Skeletal muscle tissue (tissue), 3 donors: ENCODE measurements at regions not wholly inside any gene's neighbourhood (a gene's known extent, or its start where the extent isn't known, plus 50 kb on each side); places are given as distances from the start of the nearest gene placed in this dataset.

Experiments used
- H3K27ac ChIP-seq: one replicate; pipeline ENCODE4 v1.7.0; 2013; ENCODE audit warnings: mild to moderate bottlenecking, low read depth, low read length, inconsistent platforms
- H3K27me3 ChIP-seq, 3 donors: one replicate each; pipeline ENCODE4 v1.7.0; 2013; ENCODE audit warnings: low read length in 3 of 3; ENCODE audit not compliant: control insufficient read depth in 3 of 3, insufficient read depth in 3 of 3
- H3K36me3 ChIP-seq, 3 donors: one replicate each; pipeline ENCODE4 v1.7.0; 2013; ENCODE audit warnings: low read length in 3 of 3; ENCODE audit not compliant: control insufficient read depth in 3 of 3, insufficient read depth in 3 of 3
- H3K4me1 ChIP-seq, 3 donors: one replicate each; pipeline ENCODE4 v1.7.0; 2013; ENCODE audit warnings: low read length in 3 of 3, mild to moderate bottlenecking in 3 of 3; ENCODE audit not compliant: control insufficient read depth in 3 of 3, insufficient read depth in 3 of 3
- H3K4me3 ChIP-seq, 3 donors: one replicate each; pipeline ENCODE4 v1.7.0; 2013; ENCODE audit warnings: low read length in 3 of 3
- H3K9ac ChIP-seq, 3 donors: one replicate each; pipeline ENCODE4 v1.7.0; 2013; ENCODE audit warnings: low read length in 3 of 3, mild to moderate bottlenecking in 3 of 3, moderate library complexity in 2 of 3, low read depth in 1 of 3
- H3K9me3 ChIP-seq, 3 donors: one replicate each; pipeline ENCODE4 v1.7.0; 2013; ENCODE audit warnings: low read length in 3 of 3; ENCODE audit not compliant: control insufficient read depth in 3 of 3
- donor health status: Osteomylitis.

- Histone ChIP-seq H3K27me3 (no peaks in the 10 kb centered on the region), H3K9me3 (no peaks in the 10 kb centered on the region), H3K4me1 (no peaks in the 10 kb centered on the region), H3K36me3 (no peaks in the 10 kb centered on the region), H3K27ac (no peak overlapping the region), H3K4me3 (no peak overlapping the region), H3K9ac (no peak overlapping the region)
These were observed 78.3 kb upstream of the RTL1 start for GRCh38 chr14:100981809-100982208.

DNA sequence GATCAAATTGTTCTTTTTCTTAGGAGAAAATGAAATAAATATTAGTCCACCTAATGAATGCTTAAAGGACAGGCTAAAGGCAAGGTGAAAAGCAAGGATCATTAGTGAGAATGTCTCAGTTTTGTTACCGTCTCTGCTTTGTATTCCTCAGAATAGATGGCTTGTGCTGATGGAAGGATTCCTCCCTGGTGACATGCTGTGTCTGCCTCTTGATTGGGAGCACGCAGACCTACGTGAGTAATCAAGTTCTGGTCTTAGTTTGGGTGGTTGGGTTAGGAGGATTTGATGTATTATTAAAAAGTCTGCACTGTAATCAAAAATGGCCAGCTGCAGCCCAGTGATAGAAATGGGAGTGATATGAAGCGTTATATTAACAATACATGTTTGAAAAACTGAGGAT lies 78.8 kb upstream of the RTL1 start:
- H3K27me3 ChIP-seq = no peaks in the 10 kb centered on the region
- H3K27ac ChIP-seq = no peak overlapping the region
- no peaks in the 10 kb centered on the region for H3K36me3 ChIP-seq
- H3K9me3 ChIP-seq = no peaks in the 10 kb centered on the region
- H3K4me1 ChIP-seq = no peaks in the 10 kb centered on the region
- H3K4me3 ChIP-seq = no peak overlapping the region
- H3K9ac ChIP-seq = no peak overlapping the region

DNA sequence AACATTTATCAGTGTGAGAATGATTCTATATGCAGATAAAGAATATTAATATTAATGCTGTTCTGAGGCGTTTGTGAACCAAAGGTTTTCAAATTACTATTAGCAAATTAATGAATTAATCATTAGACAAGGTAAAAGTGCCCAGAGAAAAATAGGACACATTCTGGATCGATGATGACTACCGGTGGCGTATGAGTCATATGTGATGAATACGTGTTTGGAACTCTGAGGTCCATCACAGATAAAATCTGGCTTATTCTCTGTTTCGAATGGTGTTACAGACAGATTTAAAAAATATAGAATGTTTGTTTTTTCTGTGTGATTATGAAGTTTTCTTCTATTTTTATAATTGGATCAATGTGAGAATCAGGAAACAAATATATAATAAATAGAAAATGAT lies 79.2 kb upstream of the RTL1 start:
- H3K4me3 ChIP-seq = no peak overlapping the region

GRCh38 chr14:100983710-100984109 lies 80.2 kb upstream of the RTL1 start:
- Histone ChIP-seq H3K9me3 (no peaks in the 10 kb centered on the region), H3K36me3 (no peaks in the 10 kb centered on the region), H3K27ac (no peak overlapping the region), H3K4me3 (no peak overlapping the region), H3K9ac (no peak overlapping the region), H3K27me3 (no peaks in the 10 kb centered on the region), H3K4me1 (no peaks in the 10 kb centered on the region)

More for the DNA sequence above, 79.2 kb upstream of the RTL1 start:
- Histone ChIP-seq H3K4me1 (no peaks in the 10 kb centered on the region), H3K27me3 (no peaks in the 10 kb centered on the region), H3K9me3 (no peaks in the 10 kb centered on the region), H3K9ac (no peak overlapping the region), H3K27ac (no peak overlapping the region), H3K36me3 (no peaks in the 10 kb centered on the region)

- H3K9ac ChIP-seq = no peak overlapping the region
These were observed 84.5 kb upstream of the RTL1 start for GRCh38 chr14:100988011-100988410.

GRCh38 chr14:100988411-100988900 lies 84.9 kb upstream of the RTL1 start:
- Histone ChIP-seq H3K36me3 (no peaks in the 10 kb centered on the region), H3K4me3 (no peak overlapping the region), H3K9ac (no peak overlapping the region), H3K27me3 (no peaks in the 10 kb centered on the region), H3K9me3 (no peaks in the 10 kb centered on the region), H3K27ac (no peak overlapping the region), H3K4me1 (no peaks in the 10 kb centered on the region)

More at GRCh38 chr14:100988011-100988410, 84.5 kb upstream of the RTL1 start:
- H3K4me3 ChIP-seq = no peak overlapping the region
- H3K27ac ChIP-seq = no peak overlapping the region
- H3K27me3 ChIP-seq = no peaks in the 10 kb centered on the region
- no peaks in the 10 kb centered on the region for H3K36me3 ChIP-seq
- no peaks in the 10 kb centered on the region for H3K4me1 ChIP-seq
- no peaks in the 10 kb centered on the region for H3K9me3 ChIP-seq

- H3K4me3 ChIP-seq = no peak overlapping the region
- H3K27me3 ChIP-seq = no peaks in the 10 kb centered on the region
These were observed 85.4 kb upstream of the RTL1 start for GRCh38 chr14:100988956-100989355.

GRCh38 chr14:100989924-100990323 lies 86.4 kb upstream of the RTL1 start:
- Histone ChIP-seq H3K27ac (no peak overlapping the region), H3K4me3 (no peak overlapping the region), H3K36me3 (no peaks in the 10 kb centered on the region), H3K9me3 (no peaks in the 10 kb centered on the region), H3K27me3 (no peaks in the 10 kb centered on the region), H3K9ac (no peak overlapping the region), H3K4me1 (no peaks in the 10 kb centered on the region)

More at GRCh38 chr14:100988956-100989355, 85.4 kb upstream of the RTL1 start:
- H3K27ac ChIP-seq = no peak overlapping the region
- H3K36me3 ChIP-seq = no peaks in the 10 kb centered on the region
- H3K9me3 ChIP-seq = no peaks in the 10 kb centered on the region
- H3K4me1 ChIP-seq = no peaks in the 10 kb centered on the region
- no peak overlapping the region for H3K9ac ChIP-seq

DNA sequence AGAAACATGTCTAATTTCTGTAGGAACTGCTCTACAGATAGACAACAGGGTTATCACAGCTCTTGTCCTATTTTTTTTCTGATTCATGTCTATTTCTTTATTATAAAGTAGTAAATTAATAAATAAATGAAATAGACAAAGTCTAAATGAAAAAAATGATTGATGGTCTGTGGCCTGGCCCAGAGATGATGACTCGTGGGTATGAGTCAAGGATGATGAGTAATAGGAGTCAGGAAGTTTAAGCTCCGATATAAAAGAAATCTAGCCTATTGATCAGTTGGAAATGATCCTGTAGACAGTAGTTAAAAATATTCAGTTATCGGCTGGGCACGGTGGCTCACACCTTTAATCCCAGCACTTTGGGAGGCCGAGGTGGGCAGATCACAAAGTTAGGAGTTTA lies 90.6 kb upstream of the RTL1 start:
- H3K27ac ChIP-seq = no peak overlapping the region
- H3K4me3 ChIP-seq = no peak overlapping the region
- no peak overlapping the region for H3K9ac ChIP-seq
- no peaks in the 10 kb centered on the region for H3K4me1 ChIP-seq
- H3K9me3 ChIP-seq = no peaks in the 10 kb centered on the region
- no peaks in the 10 kb centered on the region for H3K36me3 ChIP-seq
- H3K27me3 ChIP-seq = no peaks in the 10 kb centered on the region

- no peak overlapping the region for H3K9ac ChIP-seq
- H3K9me3 ChIP-seq = no peaks in the 10 kb centered on the region
- no peaks in the 10 kb centered on the region for H3K4me1 ChIP-seq
- H3K4me3 ChIP-seq = no peak overlapping the region
- H3K36me3 ChIP-seq = no peaks in the 10 kb centered on the region
- no peaks in the 10 kb centered on the region for H3K27me3 ChIP-seq
- H3K27ac ChIP-seq = no peak overlapping the region
These were observed 91.3 kb upstream of the RTL1 start for GRCh38 chr14:100994756-100995330.
